Inferior parietal cortex (tissue), 1 donor: ENCODE measurements at regions not wholly inside any gene's neighbourhood (a gene's known extent, or its start where the extent isn't known, plus 50 kb on each side); places are given as distances from the start of the nearest gene placed in this dataset.
"Not testable (repeated sequence)": the region's sequence is repeated elsewhere in the genome, so short reads cannot be mapped to it uniquely, and the experiment has no call there.

Source experiments
- DNase-seq: peaks from one replicate; pipeline ENCODE4 v3.0.0-alpha.2; 2016; ENCODE audit errors: extremely low spot score

- no peak for DNase-seq
Observed at GRCh38 chr6:115270953-115271352, 789.7 kb downstream of the FRK start.

DNA sequence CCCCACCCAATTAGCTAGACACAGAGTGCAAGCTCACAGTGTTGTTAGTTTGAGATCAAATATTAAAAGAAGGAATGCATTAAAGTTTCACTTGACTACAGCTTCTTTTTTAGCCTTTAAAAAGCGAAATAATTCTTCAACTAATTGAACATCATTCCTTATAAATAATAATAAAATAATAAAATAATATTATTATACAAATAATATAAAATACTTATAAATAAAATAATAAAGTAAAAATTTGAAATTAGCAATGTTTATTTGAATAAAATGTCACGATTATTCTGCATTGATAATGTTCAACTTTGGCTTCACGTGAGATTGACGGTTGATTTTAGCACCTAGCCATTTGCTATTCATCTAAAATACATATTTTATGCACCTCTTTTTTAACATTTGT is 819.3 kb downstream of the FRK start:
- no peak for DNase-seq

GRCh38 chr6:115221198-115221597 is 839.5 kb downstream of the FRK start:
- no peak for DNase-seq

DNA sequence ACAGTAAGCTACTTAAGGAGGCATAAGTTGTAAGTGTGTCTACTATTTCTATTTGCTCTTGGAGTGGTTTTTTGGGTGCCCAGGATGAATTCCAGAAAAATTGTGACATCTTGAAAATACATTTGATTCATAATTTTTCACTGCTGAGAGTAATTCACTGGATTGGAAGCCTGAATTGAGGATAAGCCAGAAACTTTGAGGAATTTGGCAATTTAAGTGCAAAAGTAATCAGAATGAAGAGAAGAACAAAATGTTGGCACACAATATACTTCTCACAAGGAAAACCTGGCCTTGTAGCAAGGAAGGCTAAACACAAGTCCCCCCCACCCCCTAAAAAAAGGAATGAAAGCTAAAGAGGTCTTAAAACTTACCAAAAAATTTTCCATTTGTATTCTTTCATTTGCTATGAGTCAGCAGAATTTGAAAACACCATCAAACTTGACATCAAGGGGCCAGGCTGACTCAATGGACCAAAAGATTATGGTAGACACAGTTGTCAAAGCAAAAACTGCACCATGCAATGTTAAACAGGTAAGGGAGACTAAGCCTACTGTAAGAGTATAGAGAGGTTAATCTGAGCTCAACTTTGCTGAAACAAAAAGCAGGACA is 840.0 kb downstream of the FRK start:
- no peak for DNase-seq

- DNase-seq = no peak
Observed at GRCh38 chr6:115219645-115220044, 841.0 kb downstream of the FRK start.

DNA sequence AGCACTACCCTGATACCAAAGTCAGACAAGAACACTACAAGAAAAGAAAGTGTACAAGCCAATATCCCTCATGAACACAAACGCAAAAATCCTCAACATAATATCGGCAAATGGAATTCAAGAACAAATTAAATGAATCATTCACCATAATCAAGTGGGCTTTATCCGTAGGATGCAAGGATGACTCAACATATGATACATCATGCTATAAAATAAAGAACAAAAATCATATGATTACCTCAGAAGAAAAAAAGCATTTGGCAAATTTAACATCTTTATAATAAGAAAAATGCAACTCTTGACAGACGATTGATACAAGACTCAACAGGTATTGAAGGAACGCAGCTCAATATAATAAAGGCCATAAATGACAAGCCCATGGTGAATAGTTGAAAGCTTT is 843.9 kb downstream of the FRK start:
- no peak for DNase-seq

DNA sequence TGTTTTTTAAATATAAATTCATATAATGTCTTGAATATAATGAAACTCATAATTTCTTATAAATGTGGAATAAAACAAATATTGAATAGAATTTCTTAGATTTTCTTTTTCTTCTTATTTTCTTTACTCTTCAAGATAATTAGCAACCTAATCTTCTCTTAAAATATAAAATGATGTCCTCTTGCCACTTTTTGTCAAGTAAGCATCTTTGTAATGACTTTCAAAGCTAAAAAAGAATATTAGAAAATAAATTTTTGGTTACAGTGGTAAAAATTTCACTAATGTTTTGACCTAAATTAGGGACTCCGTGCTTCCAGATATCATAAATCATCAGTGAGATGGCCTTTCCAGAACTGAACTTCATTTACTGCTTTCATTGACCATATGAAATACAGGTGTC is 846.4 kb downstream of the FRK start:
- no peak for DNase-seq

DNA sequence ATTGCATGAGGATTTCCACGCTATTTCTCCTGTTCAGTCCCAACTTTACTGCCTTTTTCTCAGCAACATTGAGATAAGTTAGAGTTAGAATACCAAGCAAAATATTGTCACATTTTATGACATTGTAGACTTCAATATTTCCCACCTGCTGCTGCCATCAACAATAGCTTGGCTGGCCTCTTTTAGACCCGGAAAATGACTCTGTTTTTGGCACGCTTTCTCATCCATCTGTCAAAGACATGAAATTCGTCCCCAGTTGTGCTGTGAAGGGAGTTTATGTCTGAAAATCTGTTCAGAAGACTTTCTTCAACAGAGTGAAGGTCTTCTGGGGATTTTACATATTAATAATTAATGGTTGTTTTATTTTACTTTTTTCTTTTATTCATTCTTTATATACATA is 857.3 kb downstream of the FRK start:
- no peak for DNase-seq

GRCh38 chr6:115194981-115195638 is 852.3 kb upstream of the HS3ST5 start:
- DNase-seq = no peak

DNA sequence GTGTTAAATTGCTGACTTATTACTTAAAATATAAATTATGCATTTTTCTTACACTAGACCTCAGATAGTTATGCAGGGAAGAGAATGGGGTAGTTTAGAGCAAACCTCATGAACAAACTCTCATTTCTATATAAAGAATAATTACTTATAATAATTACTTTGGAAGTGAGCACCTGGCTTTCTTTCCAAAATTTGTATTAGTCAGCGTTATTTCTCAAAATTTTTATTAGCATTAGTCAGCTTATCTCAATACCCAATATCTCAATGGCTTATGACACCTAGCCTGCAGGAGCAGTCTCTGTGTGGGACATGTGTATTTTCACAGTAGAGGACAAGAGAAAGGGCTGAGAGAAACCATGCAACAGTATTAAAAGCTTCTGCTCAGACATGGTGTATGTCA is 849.2 kb upstream of the HS3ST5 start:
- DNase-seq = no peak

- no peak for DNase-seq
Observed at GRCh38 chr6:115190534-115190933, 847.7 kb upstream of the HS3ST5 start.

DNA sequence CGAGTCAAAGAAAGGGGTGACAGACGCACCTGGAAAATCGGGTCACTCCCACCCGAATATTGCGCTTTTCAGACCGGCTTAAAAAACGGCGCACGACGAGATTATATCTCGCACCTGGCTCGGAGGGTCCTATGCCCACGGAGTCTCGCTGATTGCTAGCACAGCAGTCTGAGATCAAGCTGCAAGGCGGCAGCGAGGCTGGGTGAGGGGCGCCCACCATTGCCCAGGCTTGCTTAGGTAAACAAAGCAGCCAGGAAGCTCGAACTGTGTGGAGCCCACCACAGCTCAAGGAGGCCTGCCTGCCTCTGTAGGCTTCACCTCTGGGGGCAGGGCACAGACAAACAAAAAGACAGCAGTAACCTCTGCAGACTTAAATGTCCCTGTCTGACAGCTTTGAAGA is 832.6 kb upstream of the HS3ST5 start:
- DNase-seq = not testable (repeated sequence)

- not testable (repeated sequence) for DNase-seq
Observed at GRCh38 chr6:115165912-115166311, 823.1 kb upstream of the HS3ST5 start.

DNA sequence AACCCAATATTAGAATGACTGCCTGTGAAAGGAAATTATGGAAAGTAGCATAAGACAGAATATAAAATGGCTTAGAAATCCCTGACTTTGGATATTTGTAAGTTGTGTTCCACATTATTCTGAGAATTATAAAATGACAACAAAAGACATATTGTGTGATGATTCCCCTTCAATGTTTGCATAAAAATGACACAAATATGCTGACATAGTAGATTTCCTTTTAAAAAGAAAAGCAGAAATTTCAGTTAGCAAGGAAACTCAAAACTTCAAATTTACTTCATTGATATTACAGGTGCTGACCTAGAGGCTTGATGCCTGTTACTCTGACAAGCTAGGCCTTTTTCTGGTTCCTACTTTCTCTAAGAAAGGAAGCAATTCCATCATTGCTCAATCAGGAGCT is 816.9 kb upstream of the HS3ST5 start:
- DNase-seq = no peak

GRCh38 chr6:115137910-115138309 is 795.1 kb upstream of the HS3ST5 start:
- no peak for DNase-seq

DNA sequence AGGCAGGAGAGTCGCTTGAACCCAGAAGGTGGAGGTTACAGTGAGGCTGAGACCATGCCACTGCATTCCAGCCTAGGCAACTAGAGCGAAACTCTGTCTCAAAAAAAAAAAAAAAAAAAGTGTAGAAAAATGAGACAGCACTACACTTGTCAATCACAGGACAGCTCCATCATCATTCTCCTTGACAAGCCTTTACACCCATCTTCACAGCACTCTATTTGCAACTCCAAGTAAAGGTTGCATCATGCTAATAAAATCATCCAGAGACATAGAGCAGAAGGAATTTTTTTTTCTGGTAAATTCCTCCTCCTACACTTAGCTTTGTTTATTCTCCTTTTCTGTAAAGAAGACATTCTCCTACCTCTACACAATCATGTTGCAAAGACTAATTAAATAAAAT is 791.0 kb upstream of the HS3ST5 start:
- DNase-seq = no peak

GRCh38 chr6:115131709-115132490 is 789.1 kb upstream of the HS3ST5 start:
- DNase-seq = no peak

- DNase-seq = not testable (repeated sequence)
Observed at GRCh38 chr6:115121513-115121912, 778.7 kb upstream of the HS3ST5 start.

DNA sequence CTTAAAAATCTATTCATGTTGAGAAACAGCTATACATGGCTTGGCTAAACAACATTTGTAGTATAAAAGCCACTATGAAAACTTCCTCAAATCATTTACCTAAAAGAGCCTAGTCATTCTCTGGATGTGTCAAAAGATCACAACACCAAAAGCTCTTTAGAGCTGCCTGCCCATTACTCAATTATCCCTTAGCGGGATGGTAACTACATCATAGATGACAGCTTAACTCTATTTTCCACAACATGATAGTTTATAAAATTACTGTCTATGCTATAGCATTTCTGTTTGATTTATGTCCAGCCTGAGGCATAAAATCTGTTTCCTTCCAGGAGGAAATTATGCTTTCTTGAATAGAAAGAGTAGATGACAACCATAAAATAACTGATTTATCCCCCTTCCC is 777.6 kb upstream of the HS3ST5 start:
- DNase-seq = no peak

- DNase-seq = no peak
Observed at GRCh38 chr6:115091461-115091860, 748.6 kb upstream of the HS3ST5 start.

DNA sequence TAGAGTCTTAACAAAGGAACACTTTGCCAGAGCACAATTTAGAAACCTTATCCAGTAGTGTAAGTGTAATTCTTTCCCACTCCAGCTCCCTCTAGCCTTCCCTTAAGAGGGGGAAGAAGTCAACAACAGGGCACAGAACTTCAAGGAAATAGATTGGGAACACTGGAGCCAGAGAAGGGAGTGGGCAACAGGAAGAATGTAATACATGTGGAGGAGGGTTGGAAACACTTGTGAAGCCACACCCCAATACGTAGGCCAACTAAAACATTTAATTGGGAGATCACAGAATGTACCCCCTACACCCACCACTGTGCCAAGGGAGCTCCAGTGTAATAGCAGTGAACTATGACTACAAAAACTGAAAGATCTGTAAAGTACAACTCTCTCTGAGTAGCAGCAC is 735.7 kb upstream of the HS3ST5 start:
- DNase-seq = no peak

- DNase-seq = no peak
Observed at GRCh38 chr6:115071962-115072361, 729.1 kb upstream of the HS3ST5 start.
